Keratinocyte (primary cell): ENCODE measurements at regions not wholly inside any gene's neighbourhood (a gene's known extent, or its start where the extent isn't known, plus 50 kb on each side); places are given as distances from the start of the nearest gene placed in this dataset.

Experiments used
- EZH2 ChIP-seq: IDR thresholded peaks from one replicate; pipeline ENCODE4 v1.6.1; 2012; ENCODE audit warnings: inconsistent platforms, mild to moderate bottlenecking, low read length, moderate library complexity
- TF ChIP-seq, protein P1 (sequence below), 3 experiments: IDR thresholded peaks in 1 of 3; conservative IDR thresholded peaks in 1 of 3; optimal IDR thresholded peaks in 1 of 3; 2 replicates in 2 of 3; 3 replicates in 1 of 3; pipeline versions ENCODE3 to v1.5.1; 2011; ENCODE audit warnings: low read length in 3 of 3, mild to moderate bottlenecking in 3 of 3, moderate library complexity in 2 of 3, control low read depth in 1 of 3, inconsistent platforms in 1 of 3; ENCODE audit not compliant: insufficient read depth in 2 of 3; ENCODE audit errors: extremely low read depth in 1 of 3

DNA sequence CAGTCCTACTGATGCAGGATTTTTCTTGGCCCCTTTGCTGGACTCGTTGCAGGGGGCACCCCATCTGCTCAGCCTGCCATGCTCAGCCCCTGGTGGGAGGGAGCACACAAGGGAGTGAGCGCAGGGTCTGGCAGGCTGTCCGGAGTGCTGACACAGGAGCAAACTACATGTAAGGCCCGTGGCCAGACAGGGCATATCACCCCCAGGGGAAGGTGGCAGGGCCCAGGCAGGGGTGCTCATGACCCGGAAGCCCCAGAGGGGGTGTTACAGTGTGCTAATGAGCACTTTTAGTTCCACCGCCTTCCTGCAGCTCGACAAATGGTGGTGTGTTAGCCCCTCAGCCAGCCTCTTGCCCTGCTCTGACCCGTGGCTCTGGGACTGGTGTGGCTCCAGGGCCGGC is 645.6 kb upstream of the TMEM132C start:
- no peak for TF ChIP-seq EZH2
- TF ChIP-seq, protein P1, sequence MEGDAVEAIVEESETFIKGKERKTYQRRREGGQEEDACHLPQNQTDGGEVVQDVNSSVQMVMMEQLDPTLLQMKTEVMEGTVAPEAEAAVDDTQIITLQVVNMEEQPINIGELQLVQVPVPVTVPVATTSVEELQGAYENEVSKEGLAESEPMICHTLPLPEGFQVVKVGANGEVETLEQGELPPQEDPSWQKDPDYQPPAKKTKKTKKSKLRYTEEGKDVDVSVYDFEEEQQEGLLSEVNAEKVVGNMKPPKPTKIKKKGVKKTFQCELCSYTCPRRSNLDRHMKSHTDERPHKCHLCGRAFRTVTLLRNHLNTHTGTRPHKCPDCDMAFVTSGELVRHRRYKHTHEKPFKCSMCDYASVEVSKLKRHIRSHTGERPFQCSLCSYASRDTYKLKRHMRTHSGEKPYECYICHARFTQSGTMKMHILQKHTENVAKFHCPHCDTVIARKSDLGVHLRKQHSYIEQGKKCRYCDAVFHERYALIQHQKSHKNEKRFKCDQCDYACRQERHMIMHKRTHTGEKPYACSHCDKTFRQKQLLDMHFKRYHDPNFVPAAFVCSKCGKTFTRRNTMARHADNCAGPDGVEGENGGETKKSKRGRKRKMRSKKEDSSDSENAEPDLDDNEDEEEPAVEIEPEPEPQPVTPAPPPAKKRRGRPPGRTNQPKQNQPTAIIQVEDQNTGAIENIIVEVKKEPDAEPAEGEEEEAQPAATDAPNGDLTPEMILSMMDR (optimal IDR thresholded peaks at IDR 0.05 in 1 of 3, IDR thresholded peaks at IDR 0.05 in 1 of 3, conservative IDR thresholded peaks at IDR 0.05 in 1 of 3; ENCODE audit: extremely low read depth in 1 of 3, insufficient read depth in 2 of 3, low read length in 3 of 3), result no peak
